Liver (tissue), 8 donors: ENCODE measurements at regions not wholly inside any gene's neighbourhood (a gene's known extent, or its start where the extent isn't known, plus 50 kb on each side); places are given as distances from the start of the nearest gene placed in this dataset.

Source experiments
- DNase-seq: peaks from one replicate; pipeline ENCODE4 v3.0.0-alpha.2; 2017; ENCODE audit warnings: low spot score
- H3K27ac ChIP-seq, 2 donors: one replicate each; pipeline ENCODE4 v1.7.0; 2013; ENCODE audit warnings: inconsistent platforms in 2 of 2, low read length in 2 of 2, control low read depth in 1 of 2, low read depth in 1 of 2, mild to moderate bottlenecking in 1 of 2
- H3K27me3 ChIP-seq, 4 donors: one replicate each; pipeline versions ENCODE4 v1.6.1 to v1.7.0; 2013; ENCODE audit warnings: low read length in 3 of 4, inconsistent platforms in 1 of 4, mild to moderate bottlenecking in 1 of 4, moderate library complexity in 1 of 4; ENCODE audit not compliant: control insufficient read depth in 4 of 4, insufficient read depth in 4 of 4
- H3K36me3 ChIP-seq, 4 donors: one replicate each; pipeline versions ENCODE4 v1.6.1 to v1.7.0; 2013; ENCODE audit warnings: low read length in 3 of 4, mild to moderate bottlenecking in 3 of 4, low read depth in 1 of 4, moderate library complexity in 1 of 4; ENCODE audit not compliant: control insufficient read depth in 4 of 4, insufficient read depth in 3 of 4
- H3K4me1 ChIP-seq, 4 donors: one replicate each; pipeline versions ENCODE4 v1.6.1 to v1.7.0; 2013; ENCODE audit warnings: low read length in 3 of 4, mild to moderate bottlenecking in 3 of 4, moderate library complexity in 1 of 4; ENCODE audit not compliant: control insufficient read depth in 4 of 4, insufficient read depth in 4 of 4
- H3K4me3 ChIP-seq, 3 donors: one replicate each; pipeline versions ENCODE4 v1.6.1 to v1.7.0; 2013; ENCODE audit warnings: low read length in 3 of 3, control low read depth in 1 of 3, low read depth in 1 of 3, mild to moderate bottlenecking in 1 of 3
- H3K9ac ChIP-seq, 2 donors: one replicate each; pipeline ENCODE4 v1.7.0; 2013; ENCODE audit warnings: low read length in 2 of 2, mild to moderate bottlenecking in 2 of 2, moderate library complexity in 2 of 2, control low read depth in 1 of 2, low read depth in 1 of 2
- H3K9me3 ChIP-seq, 4 donors: one replicate each; pipeline versions ENCODE4 v1.6.1 to v1.7.0; 2013; ENCODE audit warnings: low read length in 3 of 4; ENCODE audit not compliant: control insufficient read depth in 4 of 4
- FOXA1 ChIP-seq: IDR thresholded peaks from 2 replicates; pipeline ENCODE4 v1.6.1; 2016; ENCODE audit warnings: antibody characterized with exemption
- FOXA2 ChIP-seq: IDR thresholded peaks from 2 replicates; pipeline ENCODE4 v1.6.1; 2016; ENCODE audit warnings: antibody characterized with exemption
- GABPA ChIP-seq, 2 donors: IDR thresholded peaks in 1 of 2; conservative IDR thresholded peaks in 1 of 2; 2 replicates each; pipeline ENCODE4 v1.6.1; 2016; ENCODE audit warnings: antibody characterized with exemption in 2 of 2, mild to moderate bottlenecking in 1 of 2, moderate library complexity in 1 of 2
- HNF4G ChIP-seq: IDR thresholded peaks from 2 replicates; pipeline ENCODE4 v1.6.1; 2016; ENCODE audit warnings: antibody characterized with exemption
- JUND ChIP-seq, 2 donors: IDR thresholded peaks; 2 replicates each; pipeline ENCODE4 v1.6.1; 2016; ENCODE audit warnings: antibody characterized with exemption in 2 of 2
- NR2F2 ChIP-seq: IDR thresholded peaks from 2 replicates; pipeline ENCODE4 v1.6.1; 2016; ENCODE audit warnings: antibody characterized with exemption
- REST ChIP-seq: IDR thresholded peaks from 2 replicates; pipeline ENCODE4 v1.6.1; 2016; ENCODE audit warnings: antibody characterized with exemption, mild to moderate bottlenecking
- SP1 ChIP-seq: IDR thresholded peaks from 2 replicates; pipeline ENCODE4 v1.6.1; 2018; ENCODE audit warnings: antibody characterized with exemption, mild to moderate bottlenecking
- TAF1 ChIP-seq: conservative IDR thresholded peaks from 2 replicates; pipeline ENCODE4 v1.6.1; 2016; ENCODE audit warnings: antibody characterized with exemption, mild to moderate bottlenecking
- YY1 ChIP-seq: IDR thresholded peaks from 2 replicates; pipeline ENCODE4 v1.6.1; 2016; ENCODE audit warnings: antibody characterized with exemption, mild to moderate bottlenecking
- ZBTB33 ChIP-seq: IDR thresholded peaks from 2 replicates; pipeline ENCODE4 v1.6.1; 2016; ENCODE audit warnings: antibody characterized with exemption
- WGBS: extraction: QIAGEN DNeasy Blood & Tissue Kit; methylation state at CpG from one replicate; pipeline ENCODE4 v1.1.7; 2013; 5-methylcytosine and 5-hydroxymethylcytosine counted together
- TF ChIP-seq, protein P1 (sequence below): fragments of 150-350 bp; IDR thresholded peaks from 2 replicates; pipeline ENCODE4 v1.5.1; 2017; ENCODE audit warnings: improper control_type of control experiment, low read depth, low read length; ENCODE audit not compliant: missing input control
- TF ChIP-seq, protein P2 (sequence below): IDR thresholded peaks from 2 replicates; pipeline ENCODE4 v1.6.1; 2016; ENCODE audit warnings: antibody characterized with exemption
- TF ChIP-seq, protein P3 (sequence below): IDR thresholded peaks from 2 replicates; pipeline ENCODE4 v1.6.1; 2016; ENCODE audit warnings: antibody characterized with exemption
- donor health status: healthy.
- donor health status: healthy.
- donor health status: healthy.
- donor health status: healthy.
- donor health status: healthy.

- Histone ChIP-seq H3K27me3 (no peaks in the 10 kb centered on the region), H3K9me3 (no peaks in the 10 kb centered on the region), H3K27ac (no peak overlapping the region), H3K4me1 (no peaks in the 10 kb centered on the region), H3K9ac (no peak overlapping the region), H3K36me3 (no peaks in the 10 kb centered on the region), H3K4me3 (no peak overlapping the region)
- no peak for TF ChIP-seq JUND (IDR thresholded peaks at IDR 0.05)
- DNase-seq, result no peak
- 84% methylated on average over 10 of the region's 10 CpGs for WGBS
Measured at GRCh38 chr1:59034925-59035324, 251.1 kb upstream of the JUN start.

DNA sequence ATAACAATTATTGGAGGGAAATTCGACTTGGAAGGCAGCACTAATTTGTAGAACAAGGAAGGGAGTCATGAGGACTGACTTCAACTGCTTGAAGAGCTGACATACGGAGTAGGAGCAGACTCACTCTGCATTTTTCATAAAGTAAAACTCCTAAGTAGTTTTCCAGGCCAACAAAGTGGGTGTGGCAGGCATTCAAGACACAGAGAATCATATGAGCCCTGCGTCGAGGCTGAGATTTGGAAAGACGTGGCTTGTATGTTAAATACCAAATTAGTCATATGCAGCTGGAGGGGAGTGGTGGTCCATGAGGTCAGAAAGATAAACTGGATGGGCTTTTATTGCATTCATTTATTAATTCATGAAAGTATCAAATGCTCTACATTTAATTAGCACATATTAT lies 255.7 kb upstream of the JUN start:
- no peaks in the 10 kb centered on the region for H3K36me3 ChIP-seq
- H3K27me3 ChIP-seq, result no peaks in the 10 kb centered on the region
- no peak overlapping the region for H3K9ac ChIP-seq
- 95% methylated on average over 5 of the region's 5 CpGs for WGBS
- H3K4me1 ChIP-seq, result peaks cover 0 to 13% (median 4%) of the 10 kb centered on the region in 4 donors
- DNase-seq, result no peak
- no peaks in the 10 kb centered on the region for H3K9me3 ChIP-seq
- no peak overlapping the region for H3K4me3 ChIP-seq
- no peak for TF ChIP-seq YY1
- no peak for TF ChIP-seq ZBTB33
- TF ChIP-seq, protein P1, sequence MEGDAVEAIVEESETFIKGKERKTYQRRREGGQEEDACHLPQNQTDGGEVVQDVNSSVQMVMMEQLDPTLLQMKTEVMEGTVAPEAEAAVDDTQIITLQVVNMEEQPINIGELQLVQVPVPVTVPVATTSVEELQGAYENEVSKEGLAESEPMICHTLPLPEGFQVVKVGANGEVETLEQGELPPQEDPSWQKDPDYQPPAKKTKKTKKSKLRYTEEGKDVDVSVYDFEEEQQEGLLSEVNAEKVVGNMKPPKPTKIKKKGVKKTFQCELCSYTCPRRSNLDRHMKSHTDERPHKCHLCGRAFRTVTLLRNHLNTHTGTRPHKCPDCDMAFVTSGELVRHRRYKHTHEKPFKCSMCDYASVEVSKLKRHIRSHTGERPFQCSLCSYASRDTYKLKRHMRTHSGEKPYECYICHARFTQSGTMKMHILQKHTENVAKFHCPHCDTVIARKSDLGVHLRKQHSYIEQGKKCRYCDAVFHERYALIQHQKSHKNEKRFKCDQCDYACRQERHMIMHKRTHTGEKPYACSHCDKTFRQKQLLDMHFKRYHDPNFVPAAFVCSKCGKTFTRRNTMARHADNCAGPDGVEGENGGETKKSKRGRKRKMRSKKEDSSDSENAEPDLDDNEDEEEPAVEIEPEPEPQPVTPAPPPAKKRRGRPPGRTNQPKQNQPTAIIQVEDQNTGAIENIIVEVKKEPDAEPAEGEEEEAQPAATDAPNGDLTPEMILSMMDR, result no peak
- no peak for TF ChIP-seq TAF1
- TF ChIP-seq NR2F2, result no peak
- TF ChIP-seq FOXA1, result no peak
- TF ChIP-seq HNF4G, result no peak
- no peak for TF ChIP-seq JUND (IDR thresholded peaks at IDR 0.05)
- no peak for TF ChIP-seq GABPA (IDR thresholded peaks at IDR 0.05 in 1 of 2, conservative IDR thresholded peaks at IDR 0.05 in 1 of 2)
- TF ChIP-seq, protein P2, sequence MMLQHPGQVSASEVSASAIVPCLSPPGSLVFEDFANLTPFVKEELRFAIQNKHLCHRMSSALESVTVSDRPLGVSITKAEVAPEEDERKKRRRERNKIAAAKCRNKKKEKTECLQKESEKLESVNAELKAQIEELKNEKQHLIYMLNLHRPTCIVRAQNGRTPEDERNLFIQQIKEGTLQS, result no peak
- no peak for TF ChIP-seq SP1
- TF ChIP-seq REST, result no peak
- TF ChIP-seq, protein P3, sequence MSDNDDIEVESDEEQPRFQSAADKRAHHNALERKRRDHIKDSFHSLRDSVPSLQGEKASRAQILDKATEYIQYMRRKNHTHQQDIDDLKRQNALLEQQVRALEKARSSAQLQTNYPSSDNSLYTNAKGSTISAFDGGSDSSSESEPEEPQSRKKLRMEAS, result no peak
- no peak for TF ChIP-seq FOXA2
- no peak overlapping the region for H3K27ac ChIP-seq
